ENCODE measurements at regions not wholly inside any gene's neighbourhood (a gene's known extent, or its start where the extent isn't known, plus 50 kb on each side); places are given as distances from the start of the nearest gene placed in this dataset.

DNA sequence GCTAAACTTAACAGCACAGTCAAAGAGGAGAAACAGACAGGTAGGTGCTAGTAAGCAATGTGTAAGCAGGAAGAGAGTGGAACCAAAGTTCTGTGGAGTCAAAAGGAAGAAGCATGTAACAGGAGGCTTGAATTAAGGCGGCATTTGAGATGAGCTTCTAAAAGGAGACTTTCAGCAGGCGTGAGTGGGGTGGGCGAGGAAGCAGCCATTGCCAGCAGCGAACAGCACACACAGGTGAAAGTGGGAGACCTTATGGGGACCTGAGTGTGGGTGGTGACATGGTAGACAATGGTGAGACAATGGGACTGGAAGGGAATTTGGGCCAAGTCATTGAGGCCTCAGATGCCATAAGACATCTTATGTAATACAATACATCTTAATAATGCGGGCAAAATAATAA lies 195.0 kb downstream of the PAX1 start:
- H3K4me1 Mint-ChIP-seq: no peaks in the 10 kb centered on the region; the same call in 1 of the 2 replicates
- ATAC-seq (no peak), DNase-seq (ENCODE audit: low spot score) (no peak)
- H3K4me3 Mint-ChIP-seq: no peak overlapping the region
- ChIA-PET POLR2A (no interaction called here), CTCF (interaction anchor here (0.9 kb wide), 1 partner anchor 91 kb away, joined by 3 read pairs; no protein-coding TSS in a partner anchor)
- no peaks in the 10 kb centered on the region for H3K9me3 Mint-ChIP-seq
- no peaks in the 10 kb centered on the region for H3K36me3 Mint-ChIP-seq
- no peak overlapping the region for H3K27ac Mint-ChIP-seq
- no peaks in the 10 kb centered on the region for H3K27me3 Mint-ChIP-seq (ENCODE audit: low read depth)
- no peak for TF ChIP-seq ZNF512 (CRISPR knock-in tag; IDR thresholded peaks at IDR 0.05; ENCODE audit: borderline replicate concordance)
- TF ChIP-seq NR1H2 (CRISPR knock-in tag; IDR thresholded peaks at IDR 0.05): no peak
- TF ChIP-seq, protein P1, sequence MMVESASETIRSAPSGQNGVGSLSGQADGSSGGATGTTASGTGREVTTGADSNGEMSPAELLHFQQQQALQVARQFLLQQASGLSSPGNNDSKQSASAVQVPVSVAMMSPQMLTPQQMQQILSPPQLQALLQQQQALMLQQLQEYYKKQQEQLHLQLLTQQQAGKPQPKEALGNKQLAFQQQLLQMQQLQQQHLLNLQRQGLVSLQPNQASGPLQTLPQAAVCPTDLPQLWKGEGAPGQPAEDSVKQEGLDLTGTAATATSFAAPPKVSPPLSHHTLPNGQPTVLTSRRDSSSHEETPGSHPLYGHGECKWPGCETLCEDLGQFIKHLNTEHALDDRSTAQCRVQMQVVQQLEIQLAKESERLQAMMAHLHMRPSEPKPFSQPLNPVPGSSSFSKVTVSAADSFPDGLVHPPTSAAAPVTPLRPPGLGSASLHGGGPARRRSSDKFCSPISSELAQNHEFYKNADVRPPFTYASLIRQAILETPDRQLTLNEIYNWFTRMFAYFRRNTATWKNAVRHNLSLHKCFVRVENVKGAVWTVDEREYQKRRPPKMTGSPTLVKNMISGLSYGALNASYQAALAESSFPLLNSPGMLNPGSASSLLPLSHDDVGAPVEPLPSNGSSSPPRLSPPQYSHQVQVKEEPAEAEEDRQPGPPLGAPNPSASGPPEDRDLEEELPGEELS (CRISPR knock-in tag; IDR thresholded peaks at IDR 0.05): no peak
- no peak for TF ChIP-seq ATF1 (CRISPR knock-in tag; IDR thresholded peaks at IDR 0.05)
- no peak for TF ChIP-seq CREM (CRISPR knock-in tag; IDR thresholded peaks at IDR 0.05)
- TF ChIP-seq, protein P2, sequence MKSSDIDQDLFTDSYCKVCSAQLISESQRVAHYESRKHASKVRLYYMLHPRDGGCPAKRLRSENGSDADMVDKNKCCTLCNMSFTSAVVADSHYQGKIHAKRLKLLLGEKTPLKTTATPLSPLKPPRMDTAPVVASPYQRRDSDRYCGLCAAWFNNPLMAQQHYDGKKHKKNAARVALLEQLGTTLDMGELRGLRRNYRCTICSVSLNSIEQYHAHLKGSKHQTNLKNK (CRISPR knock-in tag; IDR thresholded peaks at IDR 0.05): no peak

GRCh38 chr20:21874921-21875320 lies 169.5 kb downstream of the PAX1 start:
- Mint-ChIP-seq H3K9me3 (peaks cover 11% of the 10 kb centered on the region), H3K27ac (no peak overlapping the region), H3K36me3 (no peaks in the 10 kb centered on the region), H3K27me3 (ENCODE audit: low read depth) (peaks cover 55% of the 10 kb centered on the region), H3K4me1 (0 out of 2 replicates have a peak, but pooled peaks cover under 1% of the 10 kb centered on the region), H3K4me3 (no peak overlapping the region)
- DNase-seq (ENCODE audit: low spot score) (no peak), ATAC-seq (no peak)
- CTCF ChIA-PET: no interaction called here
- POLR2A ChIA-PET: no interaction called here
- TF ChIP-seq MXD4 (CRISPR knock-in tag; IDR thresholded peaks at IDR 0.05; ENCODE audit: borderline replicate concordance) (no peak), EMX1 (CRISPR knock-in tag; IDR thresholded peaks at IDR 0.05) (no peak), SP1 (CRISPR knock-in tag; conservative IDR thresholded peaks at IDR 0.05) (no peak), ZBTB43 (CRISPR knock-in tag; IDR thresholded peaks at IDR 0.05) (no peak), FOXK1 (CRISPR knock-in tag; IDR thresholded peaks at IDR 0.05) (no peak), ZSCAN18 (CRISPR knock-in tag; IDR thresholded peaks at IDR 0.05) (no peak), E2F5 (CRISPR knock-in tag; IDR thresholded peaks at IDR 0.05) (no peak), ZNF317 (CRISPR knock-in tag; IDR thresholded peaks at IDR 0.05; ENCODE audit: borderline replicate concordance, low read depth) (no peak)
- TF ChIP-seq, protein P3, sequence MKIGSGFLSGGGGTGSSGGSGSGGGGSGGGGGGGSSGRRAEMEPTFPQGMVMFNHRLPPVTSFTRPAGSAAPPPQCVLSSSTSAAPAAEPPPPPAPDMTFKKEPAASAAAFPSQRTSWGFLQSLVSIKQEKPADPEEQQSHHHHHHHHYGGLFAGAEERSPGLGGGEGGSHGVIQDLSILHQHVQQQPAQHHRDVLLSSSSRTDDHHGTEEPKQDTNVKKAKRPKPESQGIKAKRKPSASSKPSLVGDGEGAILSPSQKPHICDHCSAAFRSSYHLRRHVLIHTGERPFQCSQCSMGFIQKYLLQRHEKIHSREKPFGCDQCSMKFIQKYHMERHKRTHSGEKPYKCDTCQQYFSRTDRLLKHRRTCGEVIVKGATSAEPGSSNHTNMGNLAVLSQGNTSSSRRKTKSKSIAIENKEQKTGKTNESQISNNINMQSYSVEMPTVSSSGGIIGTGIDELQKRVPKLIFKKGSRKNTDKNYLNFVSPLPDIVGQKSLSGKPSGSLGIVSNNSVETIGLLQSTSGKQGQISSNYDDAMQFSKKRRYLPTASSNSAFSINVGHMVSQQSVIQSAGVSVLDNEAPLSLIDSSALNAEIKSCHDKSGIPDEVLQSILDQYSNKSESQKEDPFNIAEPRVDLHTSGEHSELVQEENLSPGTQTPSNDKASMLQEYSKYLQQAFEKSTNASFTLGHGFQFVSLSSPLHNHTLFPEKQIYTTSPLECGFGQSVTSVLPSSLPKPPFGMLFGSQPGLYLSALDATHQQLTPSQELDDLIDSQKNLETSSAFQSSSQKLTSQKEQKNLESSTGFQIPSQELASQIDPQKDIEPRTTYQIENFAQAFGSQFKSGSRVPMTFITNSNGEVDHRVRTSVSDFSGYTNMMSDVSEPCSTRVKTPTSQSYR (CRISPR knock-in tag; IDR thresholded peaks at IDR 0.05): no peak
